LoVo (cell line): ENCODE measurements at regions not wholly inside any gene's neighbourhood (a gene's known extent, or its start where the extent isn't known, plus 50 kb on each side); places are given as distances from the start of the nearest gene placed in this dataset.

Experiments used
- DNase-seq: peaks from one replicate; pipeline ENCODE4 v3.0.0-alpha.2; 2016; ENCODE audit warnings: low spot score

- no peak for DNase-seq
These were observed 153.4 kb upstream of the PTCH1 start for GRCh38 chr9:95670122-95670521.

- no peak for DNase-seq
These were observed 152.5 kb upstream of the PTCH1 start for GRCh38 chr9:95669253-95669652.

- no peak for DNase-seq
These were observed 151.0 kb upstream of the PTCH1 start for GRCh38 chr9:95667789-95668188.

GRCh38 chr9:95666785-95667155 lies 150.0 kb upstream of the PTCH1 start:
- no peak for DNase-seq

- no peak for DNase-seq
These were observed 149.5 kb upstream of the PTCH1 start for GRCh38 chr9:95666096-95666784.

- DNase-seq: no peak
These were observed 136.5 kb upstream of the PTCH1 start for GRCh38 chr9:95653246-95653645.

GRCh38 chr9:95650720-95651119 lies 133.9 kb upstream of the PTCH1 start:
- no peak for DNase-seq

GRCh38 chr9:95649801-95650213 lies 133.0 kb upstream of the PTCH1 start:
- peak; percentile 30 for DNase-seq

GRCh38 chr9:95648225-95648624 lies 131.5 kb upstream of the PTCH1 start:
- DNase-seq: no peak

- DNase-seq: peak; percentile 24
These were observed 129.2 kb upstream of the PTCH1 start for GRCh38 chr9:95645992-95646391.

GRCh38 chr9:95645579-95645978 lies 128.8 kb upstream of the PTCH1 start:
- DNase-seq: no peak

- DNase-seq: no peak
These were observed 127.6 kb upstream of the PTCH1 start for GRCh38 chr9:95644377-95644776.

GRCh38 chr9:95643619-95644018 lies 126.8 kb upstream of the PTCH1 start:
- DNase-seq: no peak

- DNase-seq: no peak
These were observed 125.4 kb upstream of the PTCH1 start for GRCh38 chr9:95642189-95642588.

- no peak for DNase-seq
These were observed 124.8 kb upstream of the PTCH1 start for GRCh38 chr9:95641586-95641985.

- no peak for DNase-seq
These were observed 123.6 kb upstream of the PTCH1 start for GRCh38 chr9:95640336-95640735.

GRCh38 chr9:95635986-95636671 lies 119.4 kb upstream of the PTCH1 start:
- no peak for DNase-seq

GRCh38 chr9:95634536-95634935 lies 117.8 kb upstream of the PTCH1 start:
- DNase-seq: no peak

GRCh38 chr9:95634114-95634513 lies 117.3 kb upstream of the PTCH1 start:
- DNase-seq: no peak

GRCh38 chr9:95629585-95629984 lies 112.8 kb upstream of the PTCH1 start:
- DNase-seq: no peak

GRCh38 chr9:95627802-95628201 lies 111.0 kb upstream of the PTCH1 start:
- DNase-seq: no peak

GRCh38 chr9:95626885-95627558 lies 110.3 kb upstream of the PTCH1 start:
- peak; percentile 20 for DNase-seq

- no peak for DNase-seq
These were observed 109.6 kb upstream of the PTCH1 start for GRCh38 chr9:95626341-95626740.
